GM23248 (cell line): ENCODE measurements at regions not wholly inside any gene's neighbourhood (a gene's known extent, or its start where the extent isn't known, plus 50 kb on each side); places are given as distances from the start of the nearest gene placed in this dataset.

ENCODE experiments used
- DNase-seq: peaks from one replicate; pipeline ENCODE4 v3.0.0-alpha.2; 2015
- H2AFZ ChIP-seq: fragments of 200-600 bp; sonication (generic); 2 replicates; pipeline ENCODE4 v1.6.1; 2016; ENCODE audit warnings: antibody characterized with exemption
- H3F3A ChIP-seq: fragments of 200-600 bp; sonication (generic); 2 replicates; pipeline ENCODE4 v1.6.1; 2016; ENCODE audit warnings: mild to moderate bottlenecking, antibody characterized with exemption, mixed run types; ENCODE audit not compliant: insufficient read depth
- H3K27ac ChIP-seq: fragments of 200-600 bp; sonication (generic); 2 replicates; pipeline ENCODE4 v1.5.1; 2016; ENCODE audit warnings: mild to moderate bottlenecking
- H3K27me3 ChIP-seq: fragments of 200-600 bp; sonication (generic); replicated peaks from 2 replicates; pipeline ENCODE4 v1.6.1; 2016; ENCODE audit warnings: mild to moderate bottlenecking; ENCODE audit not compliant: insufficient read depth
- H3K36me3 ChIP-seq: fragments of 200-600 bp; sonication (generic); 2 replicates; pipeline ENCODE4 v1.6.1; 2016; ENCODE audit warnings: low read depth, mild to moderate bottlenecking
- H3K4me1 ChIP-seq: fragments of 200-600 bp; sonication (generic); 2 replicates; pipeline ENCODE4 v1.6.1; 2016; ENCODE audit warnings: mild to moderate bottlenecking; ENCODE audit not compliant: insufficient read depth
- H3K4me2 ChIP-seq: fragments of 200-600 bp; sonication (generic); one replicate; pipeline ENCODE4 v1.6.1; 2016; ENCODE audit warnings: mild to moderate bottlenecking; ENCODE audit not compliant: unreplicated experiment
- H3K4me3 ChIP-seq: fragments of 200-600 bp; sonication (generic); 2 replicates; pipeline ENCODE4 v1.5.1; 2016; ENCODE audit warnings: mild to moderate bottlenecking
- H3K79me2 ChIP-seq: fragments of 200-600 bp; sonication (generic); 2 replicates; pipeline ENCODE4 v1.6.1; 2016; ENCODE audit warnings: mild to moderate bottlenecking; ENCODE audit not compliant: insufficient read depth
- H3K9ac ChIP-seq: fragments of 200-600 bp; sonication (generic); 2 replicates; pipeline ENCODE4 v1.6.1; 2016; ENCODE audit warnings: mild to moderate bottlenecking
- H3K9me2 ChIP-seq: fragments of 200-600 bp; sonication (generic); 2 replicates; pipeline ENCODE4 v1.6.1; 2016; ENCODE audit warnings: mixed run types, mild to moderate bottlenecking, moderate library complexity; ENCODE audit not compliant: insufficient read depth
- H3K9me3 ChIP-seq: fragments of 200-600 bp; sonication (generic); one replicate; pipeline ENCODE4 v1.6.1; 2017; ENCODE audit warnings: low read depth
- H4K20me1 ChIP-seq: fragments of 200-600 bp; sonication (generic); 2 replicates; pipeline ENCODE4 v1.6.0; 2016; ENCODE audit not compliant: insufficient read depth
- EZH2 ChIP-seq: fragments of 200-600 bp; sonication (generic); IDR thresholded peaks from 2 replicates; pipeline ENCODE4 v1.6.1; 2018; ENCODE audit warnings: antibody characterized with exemption, mild to moderate bottlenecking; ENCODE audit not compliant: insufficient read depth, poor library complexity, severe bottlenecking
- EZH2phosphoT487 ChIP-seq: fragments of 200-600 bp; sonication (generic); IDR thresholded peaks from 2 replicates; pipeline ENCODE4 v1.6.1; 2018; ENCODE audit warnings: antibody characterized with exemption, moderate library complexity, mild to moderate bottlenecking, low read depth; ENCODE audit not compliant: insufficient read depth
- WGBS, 2 experiments: methylation state at CpG; one replicate each; pipeline ENCODE4 v1.1.6; 2015 to 2017; ENCODE audit warnings: low lambda C conversion rate in 2 of 2, low coverage in 1 of 2; ENCODE audit errors: missing lambda C conversion rate in 2 of 2; 5-methylcytosine and 5-hydroxymethylcytosine counted together
- in situ Hi-C: fragments of 300-500 bp; cut with MboI; formaldehyde crosslinking; loops from 2 replicates; pipeline ENCODE4 v1.15.0; 2020

DNA sequence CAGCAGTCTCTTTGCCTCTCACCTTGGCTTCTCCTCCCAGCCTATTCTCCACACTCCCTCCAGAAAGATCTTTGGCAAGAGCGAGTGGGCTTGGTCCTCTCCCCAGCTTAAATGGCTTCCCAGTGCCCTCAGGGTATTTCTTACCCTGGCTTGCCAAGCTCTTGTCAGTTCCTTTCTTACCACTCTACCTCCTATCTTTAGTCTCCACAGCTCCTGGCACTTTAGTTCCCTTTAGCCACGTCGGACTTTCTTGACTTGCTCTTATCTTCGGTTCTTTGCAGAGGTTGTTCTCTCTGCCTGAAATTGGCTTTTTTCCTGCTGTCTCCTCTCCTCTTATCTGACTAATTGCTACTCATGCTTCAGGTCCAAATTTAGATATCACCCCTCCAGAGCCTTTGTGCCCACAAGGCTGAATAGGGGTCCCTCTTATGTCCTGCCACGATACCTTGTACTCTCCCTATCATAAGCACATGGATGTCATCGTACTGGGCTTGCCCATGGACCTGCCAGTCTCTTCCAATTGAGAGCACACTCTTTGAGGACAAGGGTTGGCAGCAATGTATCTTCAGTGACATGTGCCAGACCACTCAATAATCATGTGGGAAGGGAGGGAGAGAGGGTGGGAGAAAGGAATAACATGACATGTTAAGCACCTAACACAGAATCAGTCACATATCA lies 131.7 kb upstream of the CTAGE1 start:
- H3K4me1 ChIP-seq = peaks cover 48% of the 10 kb centered on the region
- peaks cover 31% of the 10 kb centered on the region for H3F3A ChIP-seq
- 91 to 92% methylated on average over 6 of the region's 6 CpGs for WGBS, 2 experiments
- in situ Hi-C loops = no loop called here
- no peaks in the 10 kb centered on the region for H3K27me3 ChIP-seq
- H3K9ac ChIP-seq = no peak overlapping the region
- no peaks in the 10 kb centered on the region for H3K36me3 ChIP-seq
- H3K4me2 ChIP-seq = no peak overlapping the region
- no peak overlapping the region for H3K4me3 ChIP-seq
- H3K79me2 ChIP-seq = no peaks in the 10 kb centered on the region
- H3K9me2 ChIP-seq = peaks cover 13% of the 10 kb centered on the region
- no peaks in the 10 kb centered on the region for H4K20me1 ChIP-seq
- TF ChIP-seq EZH2 = no peak
- no peak for TF ChIP-seq EZH2phosphoT487
- no peak overlapping the region for H2AFZ ChIP-seq
- no peaks in the 10 kb centered on the region for H3K9me3 ChIP-seq
- no peak overlapping the region for H3K27ac ChIP-seq
- no peak for DNase-seq

DNA sequence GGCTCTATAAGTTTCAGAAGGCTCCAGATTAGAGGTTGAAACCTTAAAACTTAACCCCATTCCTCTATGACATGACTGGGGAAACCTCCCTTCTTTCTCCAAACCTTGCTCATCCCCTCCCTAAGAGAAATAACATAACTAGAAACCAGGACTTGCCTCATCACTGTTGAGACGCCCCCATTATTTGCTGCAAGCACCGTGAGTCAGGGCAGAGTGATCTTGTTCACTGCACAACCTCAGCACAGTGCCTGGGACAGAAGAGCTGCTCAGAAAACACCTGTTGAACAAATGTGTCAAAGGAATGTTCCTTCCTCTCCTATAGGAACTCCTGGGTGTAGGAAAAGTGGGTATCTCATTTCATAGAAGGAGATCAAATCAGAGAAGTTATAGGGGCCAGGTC lies 132.7 kb upstream of the CTAGE1 start:
- H3F3A ChIP-seq = peaks cover 30% of the 10 kb centered on the region
- H3K4me1 ChIP-seq = peaks cover 46% of the 10 kb centered on the region
- no peak overlapping the region for H2AFZ ChIP-seq
- no peaks in the 10 kb centered on the region for H3K9me3 ChIP-seq
- H3K4me2 ChIP-seq = peak overlapping the region; percentile 56
- H3K79me2 ChIP-seq = no peaks in the 10 kb centered on the region
- whole genome bisulfite sequencing, 2 experiments = 11% methylated on average over 2 of the region's 2 CpGs
- peak; percentile 78 for DNase-seq
- in situ Hi-C loops = loop anchor here (25.0 kb wide), 1 partner anchor 563 kb away; no protein-coding TSS in a partner anchor
- H3K9ac ChIP-seq = no peak overlapping the region
- no peaks in the 10 kb centered on the region for H3K27me3 ChIP-seq
- H4K20me1 ChIP-seq = no peaks in the 10 kb centered on the region
- H3K9me2 ChIP-seq = peaks cover 13% of the 10 kb centered on the region
- no peaks in the 10 kb centered on the region for H3K36me3 ChIP-seq
- no peak overlapping the region for H3K4me3 ChIP-seq
- no peak overlapping the region for H3K27ac ChIP-seq
- no peak for TF ChIP-seq EZH2phosphoT487

DNA sequence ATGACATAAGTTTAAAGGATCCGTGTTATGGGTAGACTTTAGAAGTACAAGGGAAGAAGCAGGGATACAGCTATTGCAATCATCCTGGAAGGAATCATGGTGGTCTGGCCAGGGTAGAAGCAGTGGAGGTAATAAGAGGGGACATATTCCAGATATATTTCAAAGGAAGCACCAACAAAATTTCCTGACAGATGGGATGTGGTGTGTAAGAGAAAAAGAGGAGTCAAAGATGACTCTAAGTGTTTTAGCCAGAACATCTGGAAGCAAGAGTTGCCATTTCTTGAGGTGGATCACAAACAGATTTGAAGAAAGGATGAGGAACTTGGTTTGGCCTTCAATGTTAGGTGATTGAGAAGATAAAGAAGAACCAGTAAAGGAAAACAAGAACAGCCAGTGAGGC lies 133.1 kb upstream of the CTAGE1 start:
- H3K9me3 ChIP-seq = no peaks in the 10 kb centered on the region
- H3K4me1 ChIP-seq = peaks cover 43% of the 10 kb centered on the region
- H3K27ac ChIP-seq = peak overlapping the region; percentile 75
- peaks cover 13% of the 10 kb centered on the region for H3K9me2 ChIP-seq
- no peaks in the 10 kb centered on the region for H4K20me1 ChIP-seq
- no peaks in the 10 kb centered on the region for H3K27me3 ChIP-seq
- no peak for DNase-seq
- peak overlapping the region; percentile 56 for H3K4me2 ChIP-seq
- no peaks in the 10 kb centered on the region for H3K79me2 ChIP-seq
- TF ChIP-seq EZH2 (no peak), EZH2phosphoT487 (no peak)
- H2AFZ ChIP-seq = no peak overlapping the region
- no peak overlapping the region for H3K4me3 ChIP-seq
- 0 out of 2 replicates have a peak overlapping the region, but pooled peaks have one; percentile 1 for H3K9ac ChIP-seq
- H3K36me3 ChIP-seq = no peaks in the 10 kb centered on the region
- WGBS, 2 experiments = 100% methylated on average over 1 of the region's 1 CpG
- H3F3A ChIP-seq = peaks cover 30% of the 10 kb centered on the region
- in situ Hi-C loops = loop anchor here (25.0 kb wide), 1 partner anchor 564 kb away; no protein-coding TSS in a partner anchor

DNA sequence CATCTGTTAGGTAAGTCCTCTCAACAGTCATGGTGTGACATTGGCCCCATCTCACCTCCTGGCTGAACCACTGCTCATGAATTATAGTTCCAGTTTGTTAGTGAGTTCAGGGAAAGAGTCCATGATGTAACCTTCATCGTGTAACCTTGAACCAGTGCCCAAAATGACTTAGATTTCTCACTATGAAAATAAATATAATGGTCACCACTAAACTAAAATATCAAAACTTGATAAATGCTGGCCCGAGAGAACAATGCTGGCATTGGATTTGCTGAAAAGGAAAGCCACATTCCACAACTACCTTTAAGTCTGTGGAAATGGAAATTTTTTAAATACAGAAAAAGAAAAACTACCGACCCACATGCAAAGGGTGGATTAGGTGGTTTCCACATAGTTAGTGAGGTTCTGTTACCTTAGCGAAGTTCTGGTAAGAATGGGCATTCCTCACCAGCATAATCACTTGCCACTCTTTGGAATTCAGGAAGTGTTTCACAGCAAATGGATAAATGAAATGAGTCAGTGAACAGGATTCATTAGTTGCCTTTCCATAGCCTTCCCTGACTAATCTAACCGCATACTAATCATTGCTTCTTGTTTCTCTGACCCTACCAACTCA lies 133.9 kb upstream of the CTAGE1 start:
- no peak overlapping the region for H2AFZ ChIP-seq
- H3K27me3 ChIP-seq = no peaks in the 10 kb centered on the region
- peak; percentile 92 for DNase-seq
- H3K9me3 ChIP-seq = no peaks in the 10 kb centered on the region
- 4 to 6% methylated on average over 5 of the region's 5 CpGs for WGBS, 2 experiments
- peak overlapping the region; percentile 56 for H3K4me2 ChIP-seq
- 0 out of 2 replicates have a peak overlapping the region, but pooled peaks have one; percentile 1 for H3K9ac ChIP-seq
- peaks cover 13% of the 10 kb centered on the region for H3K9me2 ChIP-seq
- no peak overlapping the region for H3K4me3 ChIP-seq
- H3K36me3 ChIP-seq = no peaks in the 10 kb centered on the region
- peak; percentile 72; the same call in 1 of the 2 replicates for TF ChIP-seq EZH2phosphoT487
- no peak for TF ChIP-seq EZH2
- H3K4me1 ChIP-seq = peaks cover 43% of the 10 kb centered on the region
- in situ Hi-C loops = loop anchor here (25.0 kb wide), 1 partner anchor 564 kb away; no protein-coding TSS in a partner anchor
- H3K27ac ChIP-seq = peak overlapping the region; percentile 75
- peaks cover 30% of the 10 kb centered on the region for H3F3A ChIP-seq
- no peaks in the 10 kb centered on the region for H3K79me2 ChIP-seq
- no peaks in the 10 kb centered on the region for H4K20me1 ChIP-seq
